ENCODE measurements at regions not wholly inside any gene's neighbourhood (a gene's known extent, or its start where the extent isn't known, plus 50 kb on each side); places are given as distances from the start of the nearest gene placed in this dataset.

DNA sequence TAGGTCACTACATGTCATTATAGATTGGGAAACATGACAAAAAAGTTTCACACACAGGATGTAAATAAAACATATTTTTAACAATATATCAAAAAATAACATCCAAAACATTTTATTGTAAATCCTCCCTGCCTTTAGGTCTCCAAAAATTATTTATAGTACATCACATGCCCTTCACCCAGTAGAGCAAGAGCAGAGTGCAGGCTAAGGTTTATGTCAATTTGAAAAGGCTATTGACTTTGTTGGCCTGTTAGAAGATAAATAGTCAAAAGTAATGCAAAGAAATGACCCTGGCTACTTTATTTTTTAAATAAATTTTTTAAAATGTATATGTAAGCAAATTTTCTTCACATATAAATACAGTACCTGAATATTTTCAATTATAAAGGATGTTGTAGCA is 983.7 kb downstream of the RAB28 start:
- intact Hi-C loops (cut with DNase I), result no loop called here
- TF ChIP-seq, protein P1, sequence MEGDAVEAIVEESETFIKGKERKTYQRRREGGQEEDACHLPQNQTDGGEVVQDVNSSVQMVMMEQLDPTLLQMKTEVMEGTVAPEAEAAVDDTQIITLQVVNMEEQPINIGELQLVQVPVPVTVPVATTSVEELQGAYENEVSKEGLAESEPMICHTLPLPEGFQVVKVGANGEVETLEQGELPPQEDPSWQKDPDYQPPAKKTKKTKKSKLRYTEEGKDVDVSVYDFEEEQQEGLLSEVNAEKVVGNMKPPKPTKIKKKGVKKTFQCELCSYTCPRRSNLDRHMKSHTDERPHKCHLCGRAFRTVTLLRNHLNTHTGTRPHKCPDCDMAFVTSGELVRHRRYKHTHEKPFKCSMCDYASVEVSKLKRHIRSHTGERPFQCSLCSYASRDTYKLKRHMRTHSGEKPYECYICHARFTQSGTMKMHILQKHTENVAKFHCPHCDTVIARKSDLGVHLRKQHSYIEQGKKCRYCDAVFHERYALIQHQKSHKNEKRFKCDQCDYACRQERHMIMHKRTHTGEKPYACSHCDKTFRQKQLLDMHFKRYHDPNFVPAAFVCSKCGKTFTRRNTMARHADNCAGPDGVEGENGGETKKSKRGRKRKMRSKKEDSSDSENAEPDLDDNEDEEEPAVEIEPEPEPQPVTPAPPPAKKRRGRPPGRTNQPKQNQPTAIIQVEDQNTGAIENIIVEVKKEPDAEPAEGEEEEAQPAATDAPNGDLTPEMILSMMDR (IDR thresholded peaks at IDR 0.05), result no peak
- ATAC-seq (no peak), DNase-seq (no peak)
- H3K4me1 ChIP-seq, result no peaks in the 10 kb centered on the region
- H3K27ac ChIP-seq, result no peak overlapping the region
- H3K36me3 ChIP-seq (ENCODE audit: insufficient read depth in 1 of 2, low read depth in 1 of 2), result no peaks in the 10 kb centered on the region
- H3K9me3 ChIP-seq, result no peaks in the 10 kb centered on the region
- no peak overlapping the region for H3K4me3 ChIP-seq
- H3K27me3 ChIP-seq (ENCODE audit: insufficient read depth in 3 of 3, low read length in 2 of 3), result no peaks in the 10 kb centered on the region

DNA sequence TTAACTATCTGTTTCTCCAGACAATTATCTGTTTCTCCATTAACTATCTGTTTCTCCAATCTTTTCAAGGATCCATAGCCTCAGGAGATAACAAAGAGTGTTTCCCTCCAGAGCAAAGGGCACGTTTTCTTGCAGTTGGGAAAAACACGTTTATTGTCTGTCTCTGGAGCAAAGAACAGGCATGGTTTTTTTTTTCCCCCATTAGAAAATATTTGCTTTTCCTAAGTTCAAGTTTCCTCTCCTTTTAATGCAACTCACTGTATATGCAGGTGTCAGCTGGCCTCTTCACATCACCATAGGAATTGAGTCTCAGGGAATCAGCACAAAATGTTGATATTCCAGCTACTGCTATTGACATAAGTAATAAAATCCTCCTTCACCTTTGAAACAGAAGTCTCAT is 984.4 kb downstream of the RAB28 start:
- no peaks in the 10 kb centered on the region for H3K4me1 ChIP-seq
- no peaks in the 10 kb centered on the region for H3K9me3 ChIP-seq
- TF ChIP-seq, protein P1 (IDR thresholded peaks at IDR 0.05), result no peak
- no peaks in the 10 kb centered on the region for H3K36me3 ChIP-seq (ENCODE audit: insufficient read depth in 1 of 2, low read depth in 1 of 2)
- intact Hi-C loops (cut with DNase I), result no loop called here
- WGBS, 3 donors, result 42 to 49% (median 43%) methylated on average over 2 of the region's 2 CpGs
- no peak overlapping the region for H3K27ac ChIP-seq
- no peak for ATAC-seq
- H3K27me3 ChIP-seq (ENCODE audit: insufficient read depth in 3 of 3, low read length in 2 of 3), result no peaks in the 10 kb centered on the region
- H3K4me3 ChIP-seq, result no peak overlapping the region
- no peak for DNase-seq

DNA sequence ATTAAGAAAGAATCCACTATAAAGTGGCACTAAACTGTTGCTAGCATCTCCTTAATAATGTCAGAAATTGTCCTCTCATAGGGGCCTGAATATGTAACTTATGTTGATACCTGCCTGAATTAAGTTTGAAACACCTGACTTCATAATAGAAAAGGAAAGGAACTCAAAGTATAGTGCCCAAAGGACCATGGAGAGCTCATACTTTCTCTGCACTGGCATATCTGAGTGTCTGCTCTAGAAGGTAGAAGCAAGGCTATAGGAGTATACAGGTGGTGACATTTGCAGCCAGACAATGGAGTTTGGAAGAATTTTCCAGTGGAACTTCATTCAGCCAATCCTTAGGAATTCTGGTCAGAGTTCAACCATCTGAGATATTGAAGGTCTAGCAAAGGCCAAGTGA is 988.9 kb downstream of the RAB28 start:
- Histone ChIP-seq H3K9me3 (no peaks in the 10 kb centered on the region), H3K4me1 (no peaks in the 10 kb centered on the region), H3K36me3 (ENCODE audit: insufficient read depth in 1 of 2, low read depth in 1 of 2) (no peaks in the 10 kb centered on the region), H3K4me3 (no peak overlapping the region), H3K27ac (no peak overlapping the region), H3K27me3 (ENCODE audit: insufficient read depth in 3 of 3, low read length in 2 of 3) (no peaks in the 10 kb centered on the region)
- no peak for DNase-seq
- TF ChIP-seq, protein P1 (IDR thresholded peaks at IDR 0.05), result no peak
- no peak for ATAC-seq
- intact Hi-C loops (cut with DNase I), result no loop called here

DNA sequence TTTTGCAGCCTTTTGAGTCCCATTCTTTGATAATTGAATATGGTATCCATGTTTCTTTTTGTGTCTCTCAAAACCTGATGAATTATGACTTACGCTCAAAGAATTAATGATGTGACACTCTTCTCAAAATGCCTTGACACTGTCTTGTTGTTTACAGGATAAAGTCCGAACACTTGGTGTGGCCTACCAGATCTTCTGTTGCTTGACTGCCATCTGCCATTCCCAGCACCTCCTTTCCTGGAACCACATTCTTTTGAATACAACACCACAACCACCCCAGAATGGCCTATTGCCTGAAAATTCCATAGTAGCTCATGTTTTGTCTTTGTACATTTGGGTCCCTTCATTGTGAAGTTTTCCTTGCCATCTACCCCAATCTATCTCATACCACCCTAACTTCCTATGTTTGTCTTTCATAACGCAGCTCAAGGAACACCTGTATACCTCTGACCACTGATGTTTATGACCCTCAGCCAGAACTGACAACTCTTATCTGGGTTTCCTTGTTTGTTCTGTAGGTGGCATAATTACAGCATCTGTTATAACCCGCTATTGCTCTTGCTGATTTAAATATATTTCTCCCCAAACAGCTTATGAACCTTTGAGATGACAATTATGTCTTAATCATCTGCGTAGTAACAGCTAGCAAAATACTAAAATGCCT is 991.3 kb downstream of the RAB28 start:
- Histone ChIP-seq H3K4me3 (no peak overlapping the region), H3K9me3 (no peaks in the 10 kb centered on the region), H3K27ac (no peak overlapping the region), H3K27me3 (ENCODE audit: insufficient read depth in 3 of 3, low read length in 2 of 3) (no peaks in the 10 kb centered on the region), H3K36me3 (ENCODE audit: insufficient read depth in 1 of 2, low read depth in 1 of 2) (no peaks in the 10 kb centered on the region), H3K4me1 (no peaks in the 10 kb centered on the region)
- intact Hi-C loops (cut with DNase I), result no loop called here
- DNase-seq (no peak), ATAC-seq (no peak)
- TF ChIP-seq, protein P1 (IDR thresholded peaks at IDR 0.05), result no peak
- WGBS, 3 donors, result 84 to 92% (median 86%) methylated on average over 5 of the region's 5 CpGs

DNA sequence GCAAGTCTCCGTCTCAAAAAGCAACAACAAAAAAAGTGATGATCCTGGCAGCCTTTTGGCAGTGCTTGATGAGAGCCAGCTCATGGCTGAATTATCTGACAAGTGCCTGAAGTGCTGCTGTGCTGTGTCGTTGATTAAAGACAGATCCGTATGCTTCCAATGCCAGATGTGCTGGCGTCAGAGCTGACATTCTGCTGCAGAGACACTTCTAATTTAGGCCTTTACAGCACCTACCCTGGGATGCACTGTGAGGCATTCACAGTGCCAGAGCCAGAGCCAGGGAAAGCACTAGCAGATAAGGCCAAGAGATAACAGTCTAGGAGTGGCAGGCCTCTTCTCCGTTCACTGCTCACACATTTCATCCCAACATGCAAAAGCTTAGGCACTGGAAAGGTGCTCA is 995.5 kb downstream of the RAB28 start:
- TF ChIP-seq, protein P1 (IDR thresholded peaks at IDR 0.05), result no peak
- intact Hi-C loops (cut with DNase I), result no loop called here
- no peak overlapping the region for H3K27ac ChIP-seq
- H3K4me3 ChIP-seq, result no peak overlapping the region
- H3K36me3 ChIP-seq (ENCODE audit: insufficient read depth in 1 of 2, low read depth in 1 of 2), result no peaks in the 10 kb centered on the region
- no peaks in the 10 kb centered on the region for H3K4me1 ChIP-seq
- no peak for DNase-seq
- no peaks in the 10 kb centered on the region for H3K9me3 ChIP-seq
- no peak for ATAC-seq
- no peaks in the 10 kb centered on the region for H3K27me3 ChIP-seq (ENCODE audit: insufficient read depth in 3 of 3, low read length in 2 of 3)
- WGBS, 3 donors, result 21 to 25% (median 24%) methylated on average over 5 of the region's 5 CpGs
